COLO829 (cell line): ENCODE measurements at regions not wholly inside any gene's neighbourhood (a gene's known extent, or its start where the extent isn't known, plus 50 kb on each side); places are given as distances from the start of the nearest gene placed in this dataset.

Experiments used
- DNase-seq: peaks from one replicate; pipeline ENCODE4 v3.0.0; 2012; ENCODE audit warnings: low spot score

GRCh38 chr12:62130402-62130801 lies 129.8 kb upstream of the USP15 start:
- no peak for DNase-seq

GRCh38 chr12:62130834-62131552 lies 129.2 kb upstream of the USP15 start:
- DNase-seq = no peak

GRCh38 chr12:62133440-62133839 lies 126.8 kb upstream of the USP15 start:
- DNase-seq = no peak

- DNase-seq = peak; percentile 62
Measured at GRCh38 chr12:62135553-62136200, 124.5 kb upstream of the USP15 start.

GRCh38 chr12:62136496-62136895 lies 123.7 kb upstream of the USP15 start:
- no peak for DNase-seq

- no peak for DNase-seq
Measured at GRCh38 chr12:62138527-62138926, 121.7 kb upstream of the USP15 start.

- no peak for DNase-seq
Measured at GRCh38 chr12:62146318-62146717, 113.9 kb upstream of the USP15 start.

GRCh38 chr12:62158013-62158412 lies 102.2 kb upstream of the USP15 start:
- no peak for DNase-seq

- no peak for DNase-seq
Measured at GRCh38 chr12:62158461-62159360, 101.5 kb upstream of the USP15 start.

- DNase-seq = no peak
Measured at GRCh38 chr12:62162214-62162613, 98.0 kb upstream of the USP15 start.

- no peak for DNase-seq
Measured at GRCh38 chr12:62163368-62163767, 96.8 kb upstream of the USP15 start.

- no peak for DNase-seq
Measured at GRCh38 chr12:62164036-62164435, 96.2 kb upstream of the USP15 start.

- no peak for DNase-seq
Measured at GRCh38 chr12:62166525-62166924, 93.7 kb upstream of the USP15 start.

GRCh38 chr12:62168411-62168810 lies 91.8 kb upstream of the USP15 start:
- no peak for DNase-seq

GRCh38 chr12:62170241-62170640 lies 90.0 kb upstream of the USP15 start:
- no peak for DNase-seq

GRCh38 chr12:62190689-62191490 lies 69.3 kb upstream of the USP15 start:
- no peak for DNase-seq

- DNase-seq = no peak
Measured at GRCh38 chr12:62191491-62192179, 68.6 kb upstream of the USP15 start.

GRCh38 chr12:62192180-62192902 lies 67.9 kb upstream of the USP15 start:
- DNase-seq = peak; percentile 89

- DNase-seq = no peak
Measured at GRCh38 chr12:62192903-62193250, 67.3 kb upstream of the USP15 start.

GRCh38 chr12:62194031-62194430 lies 66.2 kb upstream of the USP15 start:
- DNase-seq = no peak

- no peak for DNase-seq
Measured at GRCh38 chr12:62194616-62195015, 65.6 kb upstream of the USP15 start.
